ENCODE measurements at regions not wholly inside any gene's neighbourhood (a gene's known extent, or its start where the extent isn't known, plus 50 kb on each side); places are given as distances from the start of the nearest gene placed in this dataset.

DNA sequence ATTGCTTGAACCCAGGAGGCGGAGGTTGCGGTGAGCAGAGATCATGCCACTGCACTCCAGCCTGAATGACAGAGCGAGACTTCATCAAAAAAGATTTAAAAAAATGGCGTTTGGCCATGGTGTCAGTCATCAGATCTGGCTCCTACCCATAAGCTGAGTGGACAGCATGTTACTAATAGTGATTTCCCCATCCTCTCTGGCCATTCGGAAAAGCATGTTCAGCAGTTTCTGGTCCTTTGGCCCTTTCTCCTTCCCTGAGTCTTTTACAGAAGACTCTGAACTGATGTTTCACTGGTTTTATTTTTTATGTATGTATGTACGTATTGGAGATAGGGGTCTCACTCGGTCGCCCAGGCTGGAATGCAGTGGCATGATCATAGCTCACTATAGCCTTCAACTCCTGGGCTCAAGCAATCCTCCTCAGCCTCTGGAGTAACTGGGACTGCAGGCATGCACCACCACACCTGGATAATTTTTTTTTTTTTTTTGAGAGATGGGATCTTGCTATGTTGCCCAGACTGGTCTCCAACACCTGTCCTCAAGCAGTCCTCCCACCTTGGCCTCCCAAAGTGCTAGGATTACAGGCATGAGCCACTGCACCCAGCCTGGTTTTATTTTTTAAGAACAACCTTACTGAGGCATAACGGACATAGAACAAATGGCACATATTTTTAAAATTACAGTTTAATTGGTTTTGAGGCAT is 84.2 kb upstream of the CNKSR3 start:
- ChIA-PET CTCF (no interaction called here), POLR2A (ENCODE audit: unreplicated experiment) (no interaction called here)
- H2AFZ ChIP-seq (ENCODE audit: low read length) = no peak overlapping the region
- no peak overlapping the region for H3K4me2 ChIP-seq (ENCODE audit: low read length)
- no peak overlapping the region for H3K4me3 ChIP-seq (ENCODE audit: low read length)
- TF ChIP-seq, protein P1, sequence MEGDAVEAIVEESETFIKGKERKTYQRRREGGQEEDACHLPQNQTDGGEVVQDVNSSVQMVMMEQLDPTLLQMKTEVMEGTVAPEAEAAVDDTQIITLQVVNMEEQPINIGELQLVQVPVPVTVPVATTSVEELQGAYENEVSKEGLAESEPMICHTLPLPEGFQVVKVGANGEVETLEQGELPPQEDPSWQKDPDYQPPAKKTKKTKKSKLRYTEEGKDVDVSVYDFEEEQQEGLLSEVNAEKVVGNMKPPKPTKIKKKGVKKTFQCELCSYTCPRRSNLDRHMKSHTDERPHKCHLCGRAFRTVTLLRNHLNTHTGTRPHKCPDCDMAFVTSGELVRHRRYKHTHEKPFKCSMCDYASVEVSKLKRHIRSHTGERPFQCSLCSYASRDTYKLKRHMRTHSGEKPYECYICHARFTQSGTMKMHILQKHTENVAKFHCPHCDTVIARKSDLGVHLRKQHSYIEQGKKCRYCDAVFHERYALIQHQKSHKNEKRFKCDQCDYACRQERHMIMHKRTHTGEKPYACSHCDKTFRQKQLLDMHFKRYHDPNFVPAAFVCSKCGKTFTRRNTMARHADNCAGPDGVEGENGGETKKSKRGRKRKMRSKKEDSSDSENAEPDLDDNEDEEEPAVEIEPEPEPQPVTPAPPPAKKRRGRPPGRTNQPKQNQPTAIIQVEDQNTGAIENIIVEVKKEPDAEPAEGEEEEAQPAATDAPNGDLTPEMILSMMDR (conservative IDR thresholded peaks at IDR 0.05; ENCODE audit: low read depth, low read length) = no peak
- TF ChIP-seq EZH2phosphoT487 (IDR thresholded peaks at IDR 0.05; ENCODE audit: borderline replicate concordance, low read length) = no peak
- no peaks in the 10 kb centered on the region for H3F3A ChIP-seq (ENCODE audit: low read length, unreplicated experiment)
- H3K4me1 ChIP-seq (ENCODE audit: insufficient read depth, low read length) = no peaks in the 10 kb centered on the region
- H3K9ac ChIP-seq (ENCODE audit: low read length) = no peak overlapping the region
- BruUV-seq (replicated peaks) = no TSS peak
- intact Hi-C loops (cut with micrococcal nuclease) = no loop called here
- H3K36me3 ChIP-seq (ENCODE audit: low read depth, low read length) = no peaks in the 10 kb centered on the region
- no peak for ATAC-seq
- no peaks in the 10 kb centered on the region for H3K9me2 ChIP-seq (replicated peaks; ENCODE audit: low read length)
- no peaks in the 10 kb centered on the region for H3K27me3 ChIP-seq (ENCODE audit: low read length)
- H3K9me3 ChIP-seq (ENCODE audit: low read length) = no peaks in the 10 kb centered on the region
- no peak overlapping the region for H3K27ac ChIP-seq (ENCODE audit: low read length)
- no peaks in the 10 kb centered on the region for H3K79me2 ChIP-seq (ENCODE audit: low read length)
- no peak for DNase-seq
- H4K20me1 ChIP-seq (ENCODE audit: low read length) = no peaks in the 10 kb centered on the region

DNA sequence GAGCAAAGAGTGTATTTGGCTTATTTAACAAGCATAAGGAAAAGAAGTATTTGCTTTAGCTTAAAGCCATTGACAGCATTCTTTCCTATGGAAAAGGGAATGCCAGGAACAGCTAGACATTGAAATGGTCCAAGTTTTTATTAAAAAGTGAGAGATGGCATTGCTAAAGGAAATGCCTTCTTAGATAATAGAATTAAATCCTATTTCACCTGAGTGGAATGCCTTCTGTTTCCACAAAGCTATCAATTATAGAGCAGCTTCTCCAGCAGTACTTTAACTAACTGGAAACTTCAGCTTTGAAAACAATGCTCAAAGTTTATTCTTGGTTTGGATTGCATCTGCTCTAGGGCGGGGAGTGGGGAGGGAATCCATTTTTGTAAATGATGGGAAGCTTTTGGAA is 85.1 kb upstream of the CNKSR3 start:
- intact Hi-C loops (cut with micrococcal nuclease) = no loop called here
- Histone ChIP-seq H3K79me2 (ENCODE audit: low read length) (no peaks in the 10 kb centered on the region), H3F3A (ENCODE audit: low read length, unreplicated experiment) (no peaks in the 10 kb centered on the region), H3K9ac (ENCODE audit: low read length) (no peak overlapping the region), H3K9me2 (replicated peaks; ENCODE audit: low read length) (no peaks in the 10 kb centered on the region), H3K4me3 (ENCODE audit: low read length) (no peak overlapping the region), H3K36me3 (ENCODE audit: low read depth, low read length) (no peaks in the 10 kb centered on the region), H2AFZ (ENCODE audit: low read length) (no peak overlapping the region), H3K4me1 (ENCODE audit: insufficient read depth, low read length) (no peaks in the 10 kb centered on the region), H3K9me3 (ENCODE audit: low read length) (no peaks in the 10 kb centered on the region), H3K27ac (ENCODE audit: low read length) (no peak overlapping the region), H3K27me3 (ENCODE audit: low read length) (no peaks in the 10 kb centered on the region), H3K4me2 (ENCODE audit: low read length) (no peak overlapping the region), H4K20me1 (ENCODE audit: low read length) (no peaks in the 10 kb centered on the region)
- CTCF ChIA-PET = no interaction called here
- no TSS peak for BruUV-seq (replicated peaks)
- TF ChIP-seq, protein P1 (conservative IDR thresholded peaks at IDR 0.05; ENCODE audit: low read depth, low read length) = no peak
- no peak for TF ChIP-seq EZH2 (IDR thresholded peaks at IDR 0.05; ENCODE audit: low read length, unreplicated experiment)
- no peak for TF ChIP-seq EZH2phosphoT487 (IDR thresholded peaks at IDR 0.05; ENCODE audit: borderline replicate concordance, low read length)
- POLR2A ChIA-PET (ENCODE audit: unreplicated experiment) = interaction anchor here (0.6 kb wide), 1 partner anchor 24 kb away, joined by 3 read pairs; no protein-coding TSS in a partner anchor
- DNase-seq (no peak), ATAC-seq (no peak)

DNA sequence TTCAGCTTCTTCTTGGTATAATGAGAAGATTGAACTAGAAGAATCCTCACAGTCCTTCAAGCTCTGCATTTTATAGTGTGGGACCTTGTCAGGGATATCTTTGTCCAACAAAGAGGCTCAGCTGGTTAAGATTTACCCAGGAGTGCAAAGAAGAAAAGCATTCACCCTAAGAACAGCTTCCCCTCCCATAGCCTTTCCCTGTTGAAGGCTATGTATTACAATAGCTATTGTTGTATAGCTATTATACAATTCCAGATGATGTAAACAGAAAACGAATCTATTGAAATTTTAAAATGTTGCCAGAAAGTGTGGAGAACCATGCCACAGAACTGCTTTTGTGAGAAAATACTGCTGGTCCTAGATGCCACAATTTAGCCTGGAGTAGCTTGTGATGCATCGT is 85.5 kb upstream of the CNKSR3 start:
- ATAC-seq (no peak), DNase-seq (no peak)
- H3K9ac ChIP-seq (ENCODE audit: low read length) = no peak overlapping the region
- H4K20me1 ChIP-seq (ENCODE audit: low read length) = no peaks in the 10 kb centered on the region
- no TSS peak for BruUV-seq (replicated peaks)
- no peaks in the 10 kb centered on the region for H3K9me2 ChIP-seq (replicated peaks; ENCODE audit: low read length)
- H3K4me1 ChIP-seq (ENCODE audit: insufficient read depth, low read length) = no peaks in the 10 kb centered on the region
- ChIA-PET CTCF (no interaction called here), POLR2A (ENCODE audit: unreplicated experiment) (no interaction called here)
- no peaks in the 10 kb centered on the region for H3K36me3 ChIP-seq (ENCODE audit: low read depth, low read length)
- no peak overlapping the region for H3K4me3 ChIP-seq (ENCODE audit: low read length)
- TF ChIP-seq, protein P1 (conservative IDR thresholded peaks at IDR 0.05; ENCODE audit: low read depth, low read length) = no peak
- TF ChIP-seq EZH2phosphoT487 (IDR thresholded peaks at IDR 0.05; ENCODE audit: borderline replicate concordance, low read length) = no peak
- TF ChIP-seq EZH2 (IDR thresholded peaks at IDR 0.05; ENCODE audit: low read length, unreplicated experiment) = no peak
- intact Hi-C loops (cut with micrococcal nuclease) = no loop called here
- H3K27ac ChIP-seq (ENCODE audit: low read length) = no peak overlapping the region
- no peaks in the 10 kb centered on the region for H3K27me3 ChIP-seq (ENCODE audit: low read length)
- no peak overlapping the region for H2AFZ ChIP-seq (ENCODE audit: low read length)
- H3K79me2 ChIP-seq (ENCODE audit: low read length) = no peaks in the 10 kb centered on the region
- H3K9me3 ChIP-seq (ENCODE audit: low read length) = no peaks in the 10 kb centered on the region
- no peak overlapping the region for H3K4me2 ChIP-seq (ENCODE audit: low read length)
- H3F3A ChIP-seq (ENCODE audit: low read length, unreplicated experiment) = no peaks in the 10 kb centered on the region
